H9 (cell line): ENCODE measurements at regions not wholly inside any gene's neighbourhood (a gene's known extent, or its start where the extent isn't known, plus 50 kb on each side); places are given as distances from the start of the nearest gene placed in this dataset.

ENCODE experiments used
- DNase-seq: peaks from one replicate; pipeline ENCODE4 v3.0.0-alpha.2; 2017
- H2AFZ ChIP-seq: one replicate; pipeline ENCODE4 v1.6.1; 2013; ENCODE audit warnings: mild to moderate bottlenecking, low read length, control low read depth, moderate library complexity
- H2AK5ac ChIP-seq: 2 replicates; pipeline ENCODE4 v1.6.1; 2013; ENCODE audit warnings: low read length, control low read depth, mixed read lengths; ENCODE audit not compliant: insufficient read length
- H2BK120ac ChIP-seq: one replicate; pipeline ENCODE4 v1.6.1; 2013; ENCODE audit warnings: low read depth, mild to moderate bottlenecking, low read length, control low read depth, inconsistent platforms; ENCODE audit not compliant: poor library complexity, severe bottlenecking
- H2BK12ac ChIP-seq: 2 replicates; pipeline ENCODE4 v1.6.1; 2013; ENCODE audit warnings: low read length, control low read depth, mixed read lengths, low read depth; ENCODE audit not compliant: insufficient read length
- H2BK15ac ChIP-seq: 2 replicates; pipeline ENCODE4 v1.6.1; 2013; ENCODE audit warnings: low read depth, low read length, control low read depth
- H2BK20ac ChIP-seq: one replicate; pipeline ENCODE4 v1.6.1; 2013; ENCODE audit warnings: low read depth, mild to moderate bottlenecking, low read length, control low read depth, inconsistent platforms; ENCODE audit not compliant: poor library complexity, severe bottlenecking
- H2BK5ac ChIP-seq: 2 replicates; pipeline ENCODE4 v1.6.1; 2013; ENCODE audit warnings: low read length, control low read depth, mixed read lengths; ENCODE audit not compliant: insufficient read length
- H3K14ac ChIP-seq: 2 replicates; pipeline ENCODE4 v1.6.1; 2013; ENCODE audit warnings: low read length, control low read depth; ENCODE audit not compliant: insufficient read depth
- H3K18ac ChIP-seq: 2 replicates; pipeline ENCODE4 v1.6.1; 2013; ENCODE audit warnings: low read depth, mild to moderate bottlenecking, mixed read lengths, low read length, control low read depth; ENCODE audit not compliant: insufficient read length
- H3K23ac ChIP-seq: 2 replicates; pipeline ENCODE4 v1.6.1; 2013; ENCODE audit warnings: low read length, control low read depth, mixed read lengths, low read depth; ENCODE audit not compliant: insufficient read length
- H3K23me2 ChIP-seq: 2 replicates; pipeline ENCODE4 v1.6.1; 2013; ENCODE audit warnings: low read depth, mild to moderate bottlenecking, mixed read lengths, low read length, control low read depth; ENCODE audit not compliant: insufficient read length, poor library complexity, severe bottlenecking
- H3K27ac ChIP-seq: 2 replicates; pipeline ENCODE4 v1.5.1; 2013; ENCODE audit warnings: low read length, control low read depth, mixed read lengths, low read depth; ENCODE audit not compliant: insufficient read length
- H3K27me3 ChIP-seq: 2 replicates; pipeline ENCODE4 v1.6.1; 2013; ENCODE audit warnings: low read length, control low read depth, inconsistent platforms; ENCODE audit not compliant: insufficient read depth
- H3K4ac ChIP-seq: 2 replicates; pipeline ENCODE4 v1.6.1; 2013; ENCODE audit warnings: low read depth, mild to moderate bottlenecking, control low read depth, inconsistent platforms, low read length, moderate library complexity
- H3K4me1 ChIP-seq: 2 replicates; pipeline ENCODE4 v1.6.1; 2013; ENCODE audit warnings: low read length, control low read depth, inconsistent platforms; ENCODE audit not compliant: insufficient read depth
- H3K4me2 ChIP-seq: 2 replicates; pipeline ENCODE4 v1.6.1; 2013; ENCODE audit warnings: low read length, control low read depth, mixed read lengths; ENCODE audit not compliant: insufficient read length, insufficient read depth
- H3K56ac ChIP-seq: 2 replicates; pipeline ENCODE4 v1.6.1; 2013; ENCODE audit warnings: low read depth, mild to moderate bottlenecking, mixed read lengths, low read length, control low read depth; ENCODE audit not compliant: insufficient read length
- H3K79me1 ChIP-seq: 2 replicates; pipeline ENCODE4 v1.6.1; 2013; ENCODE audit warnings: low read depth, mild to moderate bottlenecking, moderate library complexity, low read length, control low read depth, inconsistent platforms; ENCODE audit not compliant: insufficient read depth, poor library complexity, severe bottlenecking
- H3K79me2 ChIP-seq: 2 replicates; pipeline ENCODE4 v1.6.1; 2013; ENCODE audit warnings: low read length, control low read depth, inconsistent platforms; ENCODE audit not compliant: insufficient read depth
- H3K9ac ChIP-seq: 2 replicates; pipeline ENCODE4 v1.6.1; 2013; ENCODE audit warnings: low read length, control low read depth, mixed read lengths; ENCODE audit not compliant: insufficient read length; ENCODE audit errors: extremely low read depth
- H3K9me3 ChIP-seq: one replicate; pipeline ENCODE4 v1.6.1; 2013; ENCODE audit warnings: low read depth, low read length, inconsistent platforms; ENCODE audit not compliant: control insufficient read depth
- H3T11ph ChIP-seq: one replicate; pipeline ENCODE4 v1.6.1; 2013; ENCODE audit warnings: mild to moderate bottlenecking, low read length, control low read depth, inconsistent platforms
- H4K20me1 ChIP-seq: one replicate; pipeline ENCODE4 v1.6.1; 2013; ENCODE audit not compliant: control insufficient read depth, insufficient read length, insufficient read depth
- H4K5ac ChIP-seq: 2 replicates; pipeline ENCODE4 v1.6.1; 2013; ENCODE audit warnings: low read depth, mild to moderate bottlenecking, mixed read lengths, low read length, control low read depth; ENCODE audit not compliant: insufficient read length
- H4K8ac ChIP-seq: replicated peaks from 2 replicates; pipeline ENCODE4 v1.6.1; 2013; ENCODE audit warnings: low read length, control low read depth, mixed read lengths, low read depth; ENCODE audit not compliant: insufficient read length
- H4K91ac ChIP-seq: 2 replicates; pipeline ENCODE4 v1.6.1; 2013; ENCODE audit warnings: low read depth, mild to moderate bottlenecking, moderate library complexity, mixed read lengths, low read length, control low read depth; ENCODE audit not compliant: insufficient read length
- H3K27ac Mint-ChIP-seq, 3 experiments: 2 replicates in 2 of 3; 3 replicates in 1 of 3; pipeline ENCODE4 v1.8.0; 2020 to 2021; ENCODE audit warnings: mixed read lengths in 3 of 3, mild to moderate bottlenecking in 1 of 3, moderate library complexity in 1 of 3
- H3K27me3 Mint-ChIP-seq: 2 replicates; pipeline ENCODE4 v1.8.0; 2021; ENCODE audit warnings: low read depth, mild to moderate bottlenecking, moderate library complexity, mixed read lengths
- H3K36me3 Mint-ChIP-seq, 3 experiments: 2 replicates in 2 of 3; 3 replicates in 1 of 3; pipeline ENCODE4 v1.8.0; 2020 to 2021; ENCODE audit warnings: low read depth in 3 of 3, mixed read lengths in 3 of 3; ENCODE audit not compliant: insufficient read depth in 1 of 3
- H3K4me1 Mint-ChIP-seq, 2 experiments: 2 replicates each; pipeline ENCODE4 v1.8.0; 2020; ENCODE audit warnings: mixed read lengths in 2 of 2
- H3K4me3 Mint-ChIP-seq, 2 experiments: 2 replicates in 1 of 2; 3 replicates in 1 of 2; pipeline ENCODE4 v1.8.0; 2020 to 2021; ENCODE audit warnings: mild to moderate bottlenecking in 2 of 2, mixed read lengths in 2 of 2, moderate library complexity in 1 of 2
- H3K9me3 Mint-ChIP-seq, 2 experiments: 2 replicates in 1 of 2; 3 replicates in 1 of 2; pipeline ENCODE4 v1.8.0; 2020; ENCODE audit warnings: mild to moderate bottlenecking in 2 of 2, mixed read lengths in 2 of 2, moderate library complexity in 1 of 2
- CTCF ChIP-seq: fragments of 200-600 bp; sonication (generic); conservative IDR thresholded peaks from 3 replicates; pipeline ENCODE4 v1.8.0; 2021; ENCODE audit warnings: antibody characterized with exemption, mild to moderate bottlenecking
- WGBS: extraction: QIAGEN DNeasy Blood & Tissue Kit; methylation state at CpG from one replicate; pipeline ENCODE4 v1.1.7; 2013; ENCODE audit warnings: missing lambda C conversion rate, low lambda C conversion rate, mixed read lengths; ENCODE audit not compliant: insufficient read length; ENCODE audit errors: extremely low coverage; 5-methylcytosine and 5-hydroxymethylcytosine counted together

DNA sequence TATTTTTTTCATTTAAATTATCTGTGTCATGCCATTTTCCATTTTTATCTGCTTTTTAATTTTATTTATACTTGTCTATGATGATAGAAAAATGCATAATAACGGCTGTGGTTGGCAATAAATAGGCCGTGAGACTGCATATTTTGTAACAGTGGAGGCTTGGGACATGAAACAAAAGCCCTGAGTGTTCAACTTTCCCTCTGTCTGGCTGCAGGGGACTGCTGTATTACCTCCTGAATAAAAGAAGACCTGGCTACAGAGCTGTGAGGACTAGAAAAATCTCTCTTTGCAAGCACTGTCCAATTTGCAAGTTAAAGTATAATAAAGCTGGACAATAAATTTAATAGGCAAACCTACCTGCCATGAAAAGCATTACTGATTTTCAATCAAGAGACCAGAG lies 82.1 kb downstream of the MAGEB10 start:
- Histone ChIP-seq H3K4me2 (no peak overlapping the region), H3K27me3 (no peaks in the 10 kb centered on the region; the same call in 1 of the 2 replicates), H3K14ac (no peak overlapping the region), H4K8ac (no peak overlapping the region), H4K5ac (no peak overlapping the region), H3K9me3 (peaks cover 16% of the 10 kb centered on the region), H3K23ac (no peak overlapping the region), H4K20me1 (no peaks in the 10 kb centered on the region), H2BK5ac (no peak overlapping the region), H3K79me2 (no peaks in the 10 kb centered on the region), H3K4me1 (no peaks in the 10 kb centered on the region), H2BK15ac (no peak overlapping the region), H3K9ac (no peak overlapping the region), H2AK5ac (no peak overlapping the region), H2BK120ac (no peak overlapping the region), H2AFZ (no peak overlapping the region), H4K91ac (no peak overlapping the region), H3K23me2 (no peaks in the 10 kb centered on the region), H3K4ac (no peak overlapping the region), H3K27ac (no peak overlapping the region), H2BK20ac (no peak overlapping the region), H2BK12ac (no peak overlapping the region), H3T11ph (no peak overlapping the region), H3K56ac (no peak overlapping the region), H3K18ac (no peak overlapping the region), H3K79me1 (no peaks in the 10 kb centered on the region)
- Mint-ChIP-seq H3K27ac (no peak overlapping the region), H3K4me3 (no peak overlapping the region), H3K9me3 (peaks cover 48 to 62% of the 10 kb centered on the region in 2 experiments), H3K27me3 (peaks cover 24% of the 10 kb centered on the region), H3K4me1 (no peaks in the 10 kb centered on the region), H3K36me3 (peaks cover 0 to 8% (median 0%) of the 10 kb centered on the region in 3 experiments; a peak in 3 of 7 replicates)
- no peak for DNase-seq
- no CpG with 5 or more reads among the region's 2 CpGs for WGBS
- TF ChIP-seq CTCF = no peak
